Esophagus squamous epithelium (tissue), 4 donors: ENCODE measurements at regions not wholly inside any gene's neighbourhood (a gene's known extent, or its start where the extent isn't known, plus 50 kb on each side); places are given as distances from the start of the nearest gene placed in this dataset.

Experiments
- POLR2A ChIP-seq, 4 donors: fragments of 450-650 bp; IDR thresholded peaks; one replicate each; pipeline ENCODE4 v1.6.1; 2017; ENCODE audit warnings: antibody characterized with exemption in 4 of 4, mild to moderate bottlenecking in 4 of 4, moderate library complexity in 3 of 4
- TF ChIP-seq, protein P1 (sequence below), 6 experiments: fragments of 450-650 bp in 4 of 6; fragments of 200-600 bp in 2 of 6; sonication (generic) in 2 of 6; IDR thresholded peaks; one replicate each; pipeline ENCODE4 v1.5.1; 2016 to 2019; ENCODE audit warnings: antibody characterized with exemption in 6 of 6, mild to moderate bottlenecking in 4 of 6, moderate library complexity in 4 of 6

GRCh38 chr7:84508606-84509005 lies 314.0 kb upstream of the SEMA3A start:
- TF ChIP-seq POLR2A (IDR thresholded peaks at IDR 0.05) = no peak
- TF ChIP-seq, protein P1, sequence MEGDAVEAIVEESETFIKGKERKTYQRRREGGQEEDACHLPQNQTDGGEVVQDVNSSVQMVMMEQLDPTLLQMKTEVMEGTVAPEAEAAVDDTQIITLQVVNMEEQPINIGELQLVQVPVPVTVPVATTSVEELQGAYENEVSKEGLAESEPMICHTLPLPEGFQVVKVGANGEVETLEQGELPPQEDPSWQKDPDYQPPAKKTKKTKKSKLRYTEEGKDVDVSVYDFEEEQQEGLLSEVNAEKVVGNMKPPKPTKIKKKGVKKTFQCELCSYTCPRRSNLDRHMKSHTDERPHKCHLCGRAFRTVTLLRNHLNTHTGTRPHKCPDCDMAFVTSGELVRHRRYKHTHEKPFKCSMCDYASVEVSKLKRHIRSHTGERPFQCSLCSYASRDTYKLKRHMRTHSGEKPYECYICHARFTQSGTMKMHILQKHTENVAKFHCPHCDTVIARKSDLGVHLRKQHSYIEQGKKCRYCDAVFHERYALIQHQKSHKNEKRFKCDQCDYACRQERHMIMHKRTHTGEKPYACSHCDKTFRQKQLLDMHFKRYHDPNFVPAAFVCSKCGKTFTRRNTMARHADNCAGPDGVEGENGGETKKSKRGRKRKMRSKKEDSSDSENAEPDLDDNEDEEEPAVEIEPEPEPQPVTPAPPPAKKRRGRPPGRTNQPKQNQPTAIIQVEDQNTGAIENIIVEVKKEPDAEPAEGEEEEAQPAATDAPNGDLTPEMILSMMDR (IDR thresholded peaks at IDR 0.05) = no peak
